ENCODE measurements at regions not wholly inside any gene's neighbourhood (a gene's known extent, or its start where the extent isn't known, plus 50 kb on each side); places are given as distances from the start of the nearest gene placed in this dataset.

GRCh38 chr1:48080331-48081255 lies 83.4 kb upstream of the TRABD2B start:
- WGBS, 2 donors = 85 to 87% methylated on average over 6 of the region's 6 CpGs
- Histone ChIP-seq H3K27ac (no peak overlapping the region), H3K36me3 (ENCODE audit: low read depth, missing control alignments) (no peaks in the 10 kb centered on the region), H3K27me3 (no peaks in the 10 kb centered on the region), H3K4me1 (no peaks in the 10 kb centered on the region), H3K4me3 (no peak overlapping the region), H3K9me3 (no peaks in the 10 kb centered on the region)
- DNase-seq = no peak
- TF ChIP-seq POLR2A (IDR thresholded peaks at IDR 0.05) = no peak
- TF ChIP-seq, protein P1, sequence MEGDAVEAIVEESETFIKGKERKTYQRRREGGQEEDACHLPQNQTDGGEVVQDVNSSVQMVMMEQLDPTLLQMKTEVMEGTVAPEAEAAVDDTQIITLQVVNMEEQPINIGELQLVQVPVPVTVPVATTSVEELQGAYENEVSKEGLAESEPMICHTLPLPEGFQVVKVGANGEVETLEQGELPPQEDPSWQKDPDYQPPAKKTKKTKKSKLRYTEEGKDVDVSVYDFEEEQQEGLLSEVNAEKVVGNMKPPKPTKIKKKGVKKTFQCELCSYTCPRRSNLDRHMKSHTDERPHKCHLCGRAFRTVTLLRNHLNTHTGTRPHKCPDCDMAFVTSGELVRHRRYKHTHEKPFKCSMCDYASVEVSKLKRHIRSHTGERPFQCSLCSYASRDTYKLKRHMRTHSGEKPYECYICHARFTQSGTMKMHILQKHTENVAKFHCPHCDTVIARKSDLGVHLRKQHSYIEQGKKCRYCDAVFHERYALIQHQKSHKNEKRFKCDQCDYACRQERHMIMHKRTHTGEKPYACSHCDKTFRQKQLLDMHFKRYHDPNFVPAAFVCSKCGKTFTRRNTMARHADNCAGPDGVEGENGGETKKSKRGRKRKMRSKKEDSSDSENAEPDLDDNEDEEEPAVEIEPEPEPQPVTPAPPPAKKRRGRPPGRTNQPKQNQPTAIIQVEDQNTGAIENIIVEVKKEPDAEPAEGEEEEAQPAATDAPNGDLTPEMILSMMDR (IDR thresholded peaks at IDR 0.05) = no peak
- intact Hi-C loops (cut with DNase I; ENCODE audit: low total_unique reads) = no loop called here

DNA sequence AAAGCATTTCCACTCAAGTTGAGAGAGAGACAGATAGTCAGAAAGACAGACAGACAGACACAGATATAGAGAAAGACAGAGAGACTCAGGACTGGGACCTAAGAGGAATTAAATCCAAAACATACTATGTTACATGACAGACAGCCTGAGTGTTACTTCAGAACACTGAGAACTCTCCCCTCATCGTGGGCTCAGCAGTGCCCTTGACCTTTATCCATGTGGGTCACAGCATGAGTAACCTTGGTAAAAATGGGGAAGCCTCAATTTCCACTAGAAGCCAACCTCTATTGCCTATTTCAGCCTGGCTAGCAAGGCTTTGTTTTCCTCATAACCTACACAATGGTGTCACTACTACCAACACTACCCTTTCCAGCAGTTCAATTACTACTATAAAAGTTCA lies 81.9 kb upstream of the TRABD2B start:
- 24 to 41% methylated on average over 1 of the region's 1 CpG for WGBS, 2 donors
- TF ChIP-seq, protein P1 (IDR thresholded peaks at IDR 0.05) = no peak
- TF ChIP-seq POLR2A (IDR thresholded peaks at IDR 0.05) = no peak
- Histone ChIP-seq H3K9me3 (no peaks in the 10 kb centered on the region), H3K4me3 (no peak overlapping the region), H3K36me3 (ENCODE audit: low read depth, missing control alignments) (no peaks in the 10 kb centered on the region), H3K27ac (no peak overlapping the region), H3K4me1 (no peaks in the 10 kb centered on the region), H3K27me3 (no peaks in the 10 kb centered on the region)
- no peak for DNase-seq
- intact Hi-C loops (cut with DNase I; ENCODE audit: low total_unique reads) = no loop called here

DNA sequence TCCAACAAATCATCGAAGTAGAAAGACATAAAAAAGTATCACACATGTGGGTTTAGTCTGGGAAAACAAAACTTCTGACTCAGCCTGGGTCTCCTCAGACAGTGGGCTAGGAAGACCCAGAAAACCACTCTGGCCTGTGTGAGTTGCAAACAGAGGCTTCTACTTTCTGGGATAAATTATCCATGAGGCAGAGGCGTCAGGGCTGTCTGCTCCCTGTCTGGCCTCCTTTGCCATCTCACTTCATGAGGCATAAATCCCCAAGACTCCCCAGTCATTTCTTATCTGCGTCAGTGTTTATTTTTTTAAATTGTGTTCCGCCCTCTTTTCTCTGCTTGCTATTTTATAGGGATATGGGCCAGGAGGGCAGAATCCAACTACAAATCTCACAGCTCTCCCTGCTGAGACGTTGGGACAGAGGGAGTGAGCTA lies 80.6 kb upstream of the TRABD2B start:
- DNase-seq = no peak
- H3K4me1 ChIP-seq = no peaks in the 10 kb centered on the region
- H3K27me3 ChIP-seq = no peaks in the 10 kb centered on the region
- H3K27ac ChIP-seq = no peak overlapping the region
- no peaks in the 10 kb centered on the region for H3K36me3 ChIP-seq (ENCODE audit: low read depth, missing control alignments)
- H3K9me3 ChIP-seq = no peaks in the 10 kb centered on the region
- intact Hi-C loops (cut with DNase I; ENCODE audit: low total_unique reads) = no loop called here
- no peak overlapping the region for H3K4me3 ChIP-seq
- no peak for TF ChIP-seq POLR2A (IDR thresholded peaks at IDR 0.05)
- TF ChIP-seq, protein P1 (IDR thresholded peaks at IDR 0.05) = no peak
- WGBS, 2 donors = 70 to 74% methylated on average over 5 of the region's 5 CpGs

DNA sequence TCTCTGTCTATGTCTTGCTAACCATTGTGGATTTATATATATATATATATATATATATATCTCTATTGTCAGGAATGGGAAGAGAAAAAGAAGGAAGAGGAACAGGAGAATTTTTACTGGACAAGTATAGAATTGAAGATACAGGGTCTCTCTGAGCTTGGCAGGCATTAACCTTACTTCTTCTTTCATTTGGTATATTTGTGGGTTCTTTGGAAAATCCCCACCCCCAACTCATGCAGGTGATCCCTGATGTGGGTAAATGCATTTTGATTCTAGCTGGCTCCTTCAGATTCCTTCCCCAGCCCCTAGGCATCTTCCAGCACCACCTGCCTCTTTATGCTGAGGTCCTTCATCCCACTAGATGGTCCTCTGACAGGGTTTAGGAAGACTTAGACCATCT lies 78.8 kb upstream of the TRABD2B start:
- H3K9me3 ChIP-seq = no peaks in the 10 kb centered on the region
- H3K27me3 ChIP-seq = no peaks in the 10 kb centered on the region
- no peaks in the 10 kb centered on the region for H3K36me3 ChIP-seq (ENCODE audit: low read depth, missing control alignments)
- H3K4me3 ChIP-seq = no peak overlapping the region
- intact Hi-C loops (cut with DNase I; ENCODE audit: low total_unique reads) = no loop called here
- DNase-seq = no peak
- no peak overlapping the region for H3K27ac ChIP-seq
- TF ChIP-seq, protein P1 (IDR thresholded peaks at IDR 0.05) = no peak
- no peak for TF ChIP-seq POLR2A (IDR thresholded peaks at IDR 0.05)
- no peaks in the 10 kb centered on the region for H3K4me1 ChIP-seq
